Mesendoderm (in vitro differentiated cells): ENCODE measurements at regions not wholly inside any gene's neighbourhood (a gene's known extent, or its start where the extent isn't known, plus 50 kb on each side); places are given as distances from the start of the nearest gene placed in this dataset.
A peak's percentile ranks its signal among the peaks of the same experiment; 100 is the strongest.

Source experiments
- DNase-seq: peaks from one replicate; pipeline ENCODE4 v3.0.0; 2013
- H2AK5ac ChIP-seq: 2 replicates; pipeline ENCODE4 v1.6.1; 2013; ENCODE audit warnings: low read length, inconsistent platforms
- H2BK120ac ChIP-seq: 2 replicates; pipeline ENCODE4 v1.6.1; 2013; ENCODE audit warnings: low read depth, mild to moderate bottlenecking, low read length, moderate library complexity, mixed read lengths
- H2BK15ac ChIP-seq: replicated peaks from 2 replicates; pipeline ENCODE4 v1.6.1; 2013; ENCODE audit warnings: low read depth, mild to moderate bottlenecking, moderate library complexity
- H2BK5ac ChIP-seq: 2 replicates; pipeline ENCODE4 v1.6.1; 2013; ENCODE audit warnings: low read length, inconsistent platforms
- H3K18ac ChIP-seq: 2 replicates; pipeline ENCODE4 v1.6.1; 2013; ENCODE audit warnings: mild to moderate bottlenecking, low read length, mixed read lengths
- H3K23ac ChIP-seq: one replicate; pipeline ENCODE4 v1.6.1; 2013; ENCODE audit warnings: low read length
- H3K27ac ChIP-seq: 2 replicates; pipeline ENCODE4 v1.5.1; 2013; ENCODE audit warnings: low read depth, mild to moderate bottlenecking, inconsistent platforms, low read length, moderate library complexity
- H3K27me3 ChIP-seq: 2 replicates; pipeline ENCODE4 v1.6.1; 2013; ENCODE audit warnings: low read length, control low read depth, mild to moderate bottlenecking, inconsistent platforms; ENCODE audit not compliant: insufficient read depth, poor library complexity
- H3K36me3 ChIP-seq: 2 replicates; pipeline ENCODE4 v1.6.1; 2013; ENCODE audit warnings: low read length, inconsistent platforms; ENCODE audit not compliant: control insufficient read depth, insufficient read depth
- H3K4ac ChIP-seq: one replicate; pipeline ENCODE4 v1.6.1; 2013; ENCODE audit warnings: low read depth, mild to moderate bottlenecking, low read length, moderate library complexity
- H3K4me1 ChIP-seq: 2 replicates; pipeline ENCODE4 v1.6.1; 2013; ENCODE audit warnings: low read depth, low read length, inconsistent platforms; ENCODE audit not compliant: control insufficient read depth
- H3K4me2 ChIP-seq: 2 replicates; pipeline ENCODE4 v1.6.1; 2013; ENCODE audit warnings: low read length
- H3K4me3 ChIP-seq: 2 replicates; pipeline ENCODE4 v1.5.1; 2013; ENCODE audit warnings: mild to moderate bottlenecking, low read length
- H3K56ac ChIP-seq: one replicate; pipeline ENCODE4 v1.6.1; 2013; ENCODE audit warnings: low read length
- H3K79me1 ChIP-seq: 2 replicates; pipeline ENCODE4 v1.6.1; 2013; ENCODE audit warnings: low read length, inconsistent platforms
- H3K79me2 ChIP-seq: 2 replicates; pipeline ENCODE4 v1.6.1; 2013; ENCODE audit warnings: mild to moderate bottlenecking, low read length; ENCODE audit not compliant: control insufficient read depth, insufficient read depth
- H3K9ac ChIP-seq: 2 replicates; pipeline ENCODE4 v1.6.1; 2013; ENCODE audit warnings: low read length, inconsistent platforms
- H4K5ac ChIP-seq: one replicate; pipeline ENCODE4 v1.6.1; 2013; ENCODE audit warnings: low read length
- H4K8ac ChIP-seq: one replicate; pipeline ENCODE4 v1.6.1; 2013; ENCODE audit warnings: low read depth, mild to moderate bottlenecking, control low read depth, low read length, moderate library complexity
- WGBS: extraction: QIAGEN DNeasy Blood & Tissue Kit; methylation state at CpG from one replicate; pipeline ENCODE4 v1.1.7; 2013; ENCODE audit warnings: low lambda C conversion rate, missing lambda C conversion rate; ENCODE audit not compliant: insufficient coverage; ENCODE audit errors: extremely low coverage; 5-methylcytosine and 5-hydroxymethylcytosine counted together

GRCh38 chr16:5442054-5442453, 344.5 kb upstream of the EEF2KMT start:
- H2BK5ac ChIP-seq, result no peak overlapping the region
- no peaks in the 10 kb centered on the region for H3K27me3 ChIP-seq
- H4K5ac ChIP-seq, result no peak overlapping the region
- no peak overlapping the region for H3K4ac ChIP-seq
- no peaks in the 10 kb centered on the region for H3K79me2 ChIP-seq
- H3K18ac ChIP-seq, result no peak overlapping the region
- H2AK5ac ChIP-seq, result no peak overlapping the region
- H2BK120ac ChIP-seq, result no peak overlapping the region
- no peak overlapping the region for H3K9ac ChIP-seq
- no peaks in the 10 kb centered on the region for H3K36me3 ChIP-seq
- H3K79me1 ChIP-seq, result no peaks in the 10 kb centered on the region
- no peak overlapping the region for H2BK15ac ChIP-seq
- H3K27ac ChIP-seq, result no peak overlapping the region
- H3K23ac ChIP-seq, result no peak overlapping the region
- H4K8ac ChIP-seq, result no peak overlapping the region
- H3K4me1 ChIP-seq, result no peaks in the 10 kb centered on the region
- no peak overlapping the region for H3K56ac ChIP-seq
- H3K4me3 ChIP-seq, result no peak overlapping the region
- DNase-seq, result no peak
- WGBS, result no CpG with 5 or more reads among the region's 3 CpGs
- H3K4me2 ChIP-seq, result no peak overlapping the region

- no peak overlapping the region for H3K4me2 ChIP-seq
- no peak overlapping the region for H3K4me3 ChIP-seq
- no peaks in the 10 kb centered on the region for H3K4me1 ChIP-seq
- H3K79me1 ChIP-seq, result no peaks in the 10 kb centered on the region
- WGBS, result no CpG with 5 or more reads among the region's 7 CpGs
- H2AK5ac ChIP-seq, result no peak overlapping the region
- H3K27ac ChIP-seq, result no peak overlapping the region
- H4K8ac ChIP-seq, result no peak overlapping the region
- no peak overlapping the region for H3K9ac ChIP-seq
- no peak overlapping the region for H2BK5ac ChIP-seq
- no peak overlapping the region for H3K23ac ChIP-seq
- no peak overlapping the region for H3K56ac ChIP-seq
- H3K36me3 ChIP-seq, result no peaks in the 10 kb centered on the region
- DNase-seq, result peak; percentile 26
- H3K27me3 ChIP-seq, result no peaks in the 10 kb centered on the region
- no peak overlapping the region for H4K5ac ChIP-seq
- no peak overlapping the region for H3K4ac ChIP-seq
- H3K79me2 ChIP-seq, result no peaks in the 10 kb centered on the region
- no peak overlapping the region for H3K18ac ChIP-seq
- H2BK15ac ChIP-seq, result no peak overlapping the region
- no peak overlapping the region for H2BK120ac ChIP-seq
Observed at GRCh38 chr16:5438591-5438990, 341.0 kb upstream of the EEF2KMT start.

GRCh38 chr16:5433587-5433986, 336.0 kb upstream of the EEF2KMT start:
- H3K9ac ChIP-seq, result no peak overlapping the region
- no peak overlapping the region for H3K56ac ChIP-seq
- no peaks in the 10 kb centered on the region for H3K79me1 ChIP-seq
- H4K5ac ChIP-seq, result no peak overlapping the region
- H2BK120ac ChIP-seq, result no peak overlapping the region
- no peak overlapping the region for H2BK5ac ChIP-seq
- H3K4me2 ChIP-seq, result no peak overlapping the region
- H2AK5ac ChIP-seq, result no peak overlapping the region
- no CpG with 5 or more reads among the region's 10 CpGs for WGBS
- no peak overlapping the region for H3K27ac ChIP-seq
- no peak overlapping the region for H3K18ac ChIP-seq
- no peak overlapping the region for H3K4me3 ChIP-seq
- no peak overlapping the region for H4K8ac ChIP-seq
- DNase-seq, result no peak
- no peaks in the 10 kb centered on the region for H3K27me3 ChIP-seq
- H3K4ac ChIP-seq, result no peak overlapping the region
- H3K4me1 ChIP-seq, result no peaks in the 10 kb centered on the region
- H2BK15ac ChIP-seq, result no peak overlapping the region
- H3K23ac ChIP-seq, result no peak overlapping the region
- H3K79me2 ChIP-seq, result no peaks in the 10 kb centered on the region
- no peaks in the 10 kb centered on the region for H3K36me3 ChIP-seq

- no peak for DNase-seq
- Histone ChIP-seq H3K18ac (no peak overlapping the region), H3K9ac (no peak overlapping the region), H2BK5ac (no peak overlapping the region), H3K36me3 (no peaks in the 10 kb centered on the region), H3K27me3 (no peaks in the 10 kb centered on the region), H3K79me1 (no peaks in the 10 kb centered on the region), H2BK15ac (no peak overlapping the region), H3K4me1 (no peaks in the 10 kb centered on the region), H2AK5ac (no peak overlapping the region), H3K4me3 (no peak overlapping the region), H3K4me2 (no peak overlapping the region), H4K8ac (no peak overlapping the region), H3K4ac (no peak overlapping the region), H4K5ac (no peak overlapping the region), H3K79me2 (no peaks in the 10 kb centered on the region), H2BK120ac (no peak overlapping the region), H3K56ac (no peak overlapping the region), H3K27ac (no peak overlapping the region), H3K23ac (no peak overlapping the region)
- no CpG with 5 or more reads among the region's 15 CpGs for WGBS
Observed at GRCh38 chr16:5432166-5432565, 334.6 kb upstream of the EEF2KMT start.

- Histone ChIP-seq H4K5ac (no peak overlapping the region), H3K79me1 (no peaks in the 10 kb centered on the region), H3K4me1 (no peaks in the 10 kb centered on the region), H3K4me2 (no peak overlapping the region), H3K4me3 (no peak overlapping the region), H3K79me2 (no peaks in the 10 kb centered on the region), H2AK5ac (no peak overlapping the region), H2BK120ac (no peak overlapping the region), H3K9ac (no peak overlapping the region), H3K36me3 (no peaks in the 10 kb centered on the region), H3K27me3 (no peaks in the 10 kb centered on the region), H3K56ac (no peak overlapping the region), H3K23ac (no peak overlapping the region), H3K4ac (no peak overlapping the region), H2BK5ac (no peak overlapping the region), H3K27ac (no peak overlapping the region), H2BK15ac (no peak overlapping the region), H3K18ac (no peak overlapping the region), H4K8ac (no peak overlapping the region)
- DNase-seq, result no peak
- WGBS, result no CpG with 5 or more reads among the region's 3 CpGs
Observed at GRCh38 chr16:5430598-5430997, 333.0 kb upstream of the EEF2KMT start.

GRCh38 chr16:5428932-5429331, 331.3 kb upstream of the EEF2KMT start:
- Histone ChIP-seq H2BK5ac (no peak overlapping the region), H3K18ac (no peak overlapping the region), H3K56ac (no peak overlapping the region), H3K23ac (no peak overlapping the region), H3K27ac (no peak overlapping the region), H3K4ac (no peak overlapping the region), H3K4me3 (no peak overlapping the region), H3K36me3 (no peaks in the 10 kb centered on the region), H3K79me2 (no peaks in the 10 kb centered on the region), H3K9ac (no peak overlapping the region), H2AK5ac (no peak overlapping the region), H3K79me1 (no peaks in the 10 kb centered on the region), H3K4me2 (no peak overlapping the region), H3K27me3 (no peaks in the 10 kb centered on the region), H3K4me1 (no peaks in the 10 kb centered on the region), H2BK15ac (no peak overlapping the region), H4K8ac (no peak overlapping the region), H4K5ac (no peak overlapping the region), H2BK120ac (no peak overlapping the region)
- DNase-seq, result peak; percentile 74
- no CpG with 5 or more reads among the region's 7 CpGs for WGBS
